Fibroblast of skin of left quadriceps (primary cell): ENCODE measurements at regions not wholly inside any gene's neighbourhood (a gene's known extent, or its start where the extent isn't known, plus 50 kb on each side); places are given as distances from the start of the nearest gene placed in this dataset.
"Not testable (repeated sequence)": the region's sequence is repeated elsewhere in the genome, so short reads cannot be mapped to it uniquely, and the experiment has no call there.

ENCODE experiments used
- DNase-seq, 2 experiments: peaks; one replicate each; pipeline ENCODE4 v3.0.0-alpha.2; 2013; ENCODE audit warnings: low read depth in 2 of 2

- no peak for DNase-seq
Measured at GRCh38 chr4:104138116-104138515, 356.6 kb downstream of the CXXC4 start.

- DNase-seq: no peak
Measured at GRCh38 chr4:104129243-104129642, 365.5 kb downstream of the CXXC4 start.

GRCh38 chr4:104128850-104129213 lies 365.9 kb downstream of the CXXC4 start:
- no peak for DNase-seq

GRCh38 chr4:104128031-104128849 lies 366.5 kb downstream of the CXXC4 start:
- DNase-seq: no peak

GRCh38 chr4:104123021-104123420 lies 371.7 kb downstream of the CXXC4 start:
- DNase-seq: no peak

- DNase-seq: no peak
Measured at GRCh38 chr4:104117776-104118175, 376.9 kb downstream of the CXXC4 start.

GRCh38 chr4:104113850-104114249 lies 380.8 kb downstream of the CXXC4 start:
- DNase-seq: no peak

- no peak for DNase-seq
Measured at GRCh38 chr4:104099141-104099540, 379.4 kb upstream of the TACR3 start.

GRCh38 chr4:104093247-104093646 lies 373.5 kb upstream of the TACR3 start:
- DNase-seq: no peak

- no peak for DNase-seq
Measured at GRCh38 chr4:104073229-104073628, 353.4 kb upstream of the TACR3 start.

- no peak for DNase-seq
Measured at GRCh38 chr4:104066533-104066932, 346.7 kb upstream of the TACR3 start.

- DNase-seq: no peak
Measured at GRCh38 chr4:104064646-104065577, 345.1 kb upstream of the TACR3 start.

GRCh38 chr4:104063341-104063740 lies 343.6 kb upstream of the TACR3 start:
- DNase-seq: no peak

GRCh38 chr4:104044369-104044768 lies 324.6 kb upstream of the TACR3 start:
- DNase-seq: no peak

- DNase-seq: no peak
Measured at GRCh38 chr4:104032896-104033295, 313.1 kb upstream of the TACR3 start.

- DNase-seq: no peak
Measured at GRCh38 chr4:104025251-104025650, 305.5 kb upstream of the TACR3 start.

- DNase-seq: no peak
Measured at GRCh38 chr4:104022831-104023230, 303.0 kb upstream of the TACR3 start.

- no peak for DNase-seq
Measured at GRCh38 chr4:104022226-104022625, 302.4 kb upstream of the TACR3 start.

- no peak for DNase-seq
Measured at GRCh38 chr4:104020641-104021040, 300.9 kb upstream of the TACR3 start.

- DNase-seq: no peak
Measured at GRCh38 chr4:104017213-104017612, 297.4 kb upstream of the TACR3 start.

- no peak for DNase-seq
Measured at GRCh38 chr4:104015680-104016079, 295.9 kb upstream of the TACR3 start.

GRCh38 chr4:104010722-104011121 lies 290.9 kb upstream of the TACR3 start:
- no peak for DNase-seq

- not testable (repeated sequence) for DNase-seq
Measured at GRCh38 chr4:104002318-104002717, 282.5 kb upstream of the TACR3 start.
